ENCODE measurements at regions not wholly inside any gene's neighbourhood (a gene's known extent, or its start where the extent isn't known, plus 50 kb on each side); places are given as distances from the start of the nearest gene placed in this dataset.

GRCh38 chr5:88419931-88420330, 151.3 kb upstream of the TMEM161B start:
- Mint-ChIP-seq H3K27ac (ENCODE audit: unreplicated experiment) (no peak overlapping the region), H3K4me1 (ENCODE audit: low read depth, unreplicated experiment) (no peaks in the 10 kb centered on the region), H3K4me3 (ENCODE audit: unreplicated experiment) (no peak overlapping the region), H3K9me3 (ENCODE audit: unreplicated experiment) (no peaks in the 10 kb centered on the region), H3K36me3 (ENCODE audit: unreplicated experiment) (no peaks in the 10 kb centered on the region), H3K27me3 (ENCODE audit: unreplicated experiment) (no peaks in the 10 kb centered on the region)
- no peak for DNase-seq
- TF ChIP-seq CTCF (IDR thresholded peaks at IDR 0.05; ENCODE audit: partially characterized antibody, unreplicated experiment), result no peak

DNA sequence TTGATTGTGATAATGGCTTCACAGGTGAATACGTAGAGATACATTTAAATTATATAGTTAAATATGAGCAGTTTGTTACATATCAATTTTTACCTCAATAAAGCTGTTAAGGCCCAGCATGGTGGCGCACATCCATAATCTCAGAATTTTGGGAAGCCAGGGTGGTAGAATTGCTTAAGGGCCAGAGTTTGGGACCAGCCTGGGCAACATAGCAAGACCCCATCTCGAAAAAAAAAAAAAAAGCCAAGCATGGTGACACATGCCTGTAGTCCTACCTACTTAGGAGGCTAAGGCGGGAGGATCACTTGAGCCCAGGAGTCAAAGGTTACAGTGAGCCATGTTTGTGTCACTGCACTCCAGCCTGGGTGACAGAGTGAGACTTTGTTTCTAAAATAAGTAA, 138.7 kb upstream of the TMEM161B start:
- H3K4me3 Mint-ChIP-seq (ENCODE audit: unreplicated experiment), result no peak overlapping the region
- no peak for DNase-seq
- no peaks in the 10 kb centered on the region for H3K36me3 Mint-ChIP-seq (ENCODE audit: unreplicated experiment)
- no peak for TF ChIP-seq CTCF (IDR thresholded peaks at IDR 0.05; ENCODE audit: partially characterized antibody, unreplicated experiment)
- H3K9me3 Mint-ChIP-seq (ENCODE audit: unreplicated experiment), result no peaks in the 10 kb centered on the region
- H3K4me1 Mint-ChIP-seq (ENCODE audit: low read depth, unreplicated experiment), result no peaks in the 10 kb centered on the region
- H3K27me3 Mint-ChIP-seq (ENCODE audit: unreplicated experiment), result no peaks in the 10 kb centered on the region
- no peak overlapping the region for H3K27ac Mint-ChIP-seq (ENCODE audit: unreplicated experiment)

GRCh38 chr5:88405783-88406182, 137.1 kb upstream of the TMEM161B start:
- no peak overlapping the region for H3K4me3 Mint-ChIP-seq (ENCODE audit: unreplicated experiment)
- H3K27ac Mint-ChIP-seq (ENCODE audit: unreplicated experiment), result no peak overlapping the region
- no peaks in the 10 kb centered on the region for H3K27me3 Mint-ChIP-seq (ENCODE audit: unreplicated experiment)
- no peak for TF ChIP-seq CTCF (IDR thresholded peaks at IDR 0.05; ENCODE audit: partially characterized antibody, unreplicated experiment)
- no peak for DNase-seq
- no peaks in the 10 kb centered on the region for H3K36me3 Mint-ChIP-seq (ENCODE audit: unreplicated experiment)
- no peaks in the 10 kb centered on the region for H3K9me3 Mint-ChIP-seq (ENCODE audit: unreplicated experiment)
- no peaks in the 10 kb centered on the region for H3K4me1 Mint-ChIP-seq (ENCODE audit: low read depth, unreplicated experiment)

GRCh38 chr5:88404405-88404804, 135.8 kb upstream of the TMEM161B start:
- H3K27me3 Mint-ChIP-seq (ENCODE audit: unreplicated experiment), result no peaks in the 10 kb centered on the region
- no peaks in the 10 kb centered on the region for H3K36me3 Mint-ChIP-seq (ENCODE audit: unreplicated experiment)
- no peak for DNase-seq
- H3K9me3 Mint-ChIP-seq (ENCODE audit: unreplicated experiment), result no peaks in the 10 kb centered on the region
- H3K4me1 Mint-ChIP-seq (ENCODE audit: low read depth, unreplicated experiment), result peaks cover 6% of the 10 kb centered on the region
- no peak for TF ChIP-seq CTCF (IDR thresholded peaks at IDR 0.05; ENCODE audit: partially characterized antibody, unreplicated experiment)
- no peak overlapping the region for H3K27ac Mint-ChIP-seq (ENCODE audit: unreplicated experiment)
- H3K4me3 Mint-ChIP-seq (ENCODE audit: unreplicated experiment), result no peak overlapping the region

DNA sequence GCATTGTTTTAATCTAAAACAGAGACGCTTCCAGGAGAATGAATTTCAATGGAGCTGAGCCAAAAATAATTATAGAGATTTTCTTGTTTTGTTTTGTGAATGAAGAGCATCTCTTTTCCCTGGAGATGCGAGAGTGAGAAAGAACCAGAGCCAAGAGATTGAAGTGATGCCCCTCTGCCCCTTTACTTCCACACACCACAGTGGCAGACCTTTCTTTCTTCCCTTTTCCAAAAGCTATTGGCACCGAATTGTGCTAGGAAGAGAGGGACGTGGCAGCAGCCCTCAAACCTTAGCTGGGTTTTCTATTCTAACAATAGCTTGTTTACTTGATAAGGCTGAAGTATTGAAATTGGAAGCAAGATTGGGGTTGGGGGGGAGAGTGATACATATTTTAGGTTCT, 133.0 kb upstream of the TMEM161B start:
- H3K9me3 Mint-ChIP-seq (ENCODE audit: unreplicated experiment), result no peaks in the 10 kb centered on the region
- no peak overlapping the region for H3K4me3 Mint-ChIP-seq (ENCODE audit: unreplicated experiment)
- no peaks in the 10 kb centered on the region for H3K36me3 Mint-ChIP-seq (ENCODE audit: unreplicated experiment)
- peaks cover 21% of the 10 kb centered on the region for H3K4me1 Mint-ChIP-seq (ENCODE audit: low read depth, unreplicated experiment)
- no peak for TF ChIP-seq CTCF (IDR thresholded peaks at IDR 0.05; ENCODE audit: partially characterized antibody, unreplicated experiment)
- no peak overlapping the region for H3K27ac Mint-ChIP-seq (ENCODE audit: unreplicated experiment)
- peaks cover 4% of the 10 kb centered on the region for H3K27me3 Mint-ChIP-seq (ENCODE audit: unreplicated experiment)
- DNase-seq, result no peak
